ENCODE measurements at regions not wholly inside any gene's neighbourhood (a gene's known extent, or its start where the extent isn't known, plus 50 kb on each side); places are given as distances from the start of the nearest gene placed in this dataset.

GRCh38 chr2:5562865-5563264 lies 129.3 kb upstream of the SOX11 start:
- no peak for DNase-seq (ENCODE audit: low read depth)
- no peak for TF ChIP-seq CTCF (IDR thresholded peaks at IDR 0.05; ENCODE audit: insufficient read depth, low read length, poor library complexity, severe bottlenecking)
- Histone ChIP-seq H3K36me3 (ENCODE audit: control insufficient read depth, insufficient read depth, low read length) (no peaks in the 10 kb centered on the region), H3K4me3 (ENCODE audit: low read depth, low read length) (no peak overlapping the region), H3K27me3 (ENCODE audit: control insufficient read depth, insufficient read depth, low read length) (no peaks in the 10 kb centered on the region)

GRCh38 chr2:5563411-5563810 lies 128.8 kb upstream of the SOX11 start:
- Histone ChIP-seq H3K36me3 (ENCODE audit: control insufficient read depth, insufficient read depth, low read length) (no peaks in the 10 kb centered on the region), H3K4me3 (ENCODE audit: low read depth, low read length) (no peak overlapping the region), H3K27me3 (ENCODE audit: control insufficient read depth, insufficient read depth, low read length) (no peaks in the 10 kb centered on the region)
- no peak for TF ChIP-seq CTCF (IDR thresholded peaks at IDR 0.05; ENCODE audit: insufficient read depth, low read length, poor library complexity, severe bottlenecking)
- no peak for DNase-seq (ENCODE audit: low read depth)

DNA sequence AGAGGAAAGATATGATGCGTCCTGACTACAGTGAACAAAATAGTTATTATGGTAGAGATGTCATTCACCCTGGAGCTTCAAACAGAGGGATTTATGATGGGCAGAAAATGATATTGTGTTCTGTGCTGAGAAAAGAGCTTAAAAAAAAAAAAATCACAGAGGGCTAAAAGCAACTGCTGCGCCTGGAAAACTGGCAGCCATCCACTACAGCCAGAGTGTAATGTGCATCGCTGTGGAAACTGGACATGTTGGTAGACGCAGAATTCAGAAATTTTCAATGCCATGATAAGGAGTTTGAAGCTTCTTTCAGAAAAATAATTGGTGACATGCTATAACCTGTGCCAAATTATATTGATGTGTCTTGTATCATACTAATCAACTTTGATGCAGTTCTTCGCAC lies 122.9 kb upstream of the SOX11 start:
- Histone ChIP-seq H3K27me3 (ENCODE audit: control insufficient read depth, insufficient read depth, low read length) (no peaks in the 10 kb centered on the region), H3K4me3 (ENCODE audit: low read depth, low read length) (no peak overlapping the region), H3K36me3 (ENCODE audit: control insufficient read depth, insufficient read depth, low read length) (no peaks in the 10 kb centered on the region)
- no peak for TF ChIP-seq CTCF (IDR thresholded peaks at IDR 0.05; ENCODE audit: insufficient read depth, low read length, poor library complexity, severe bottlenecking)
- no peak for DNase-seq (ENCODE audit: low read depth)

DNA sequence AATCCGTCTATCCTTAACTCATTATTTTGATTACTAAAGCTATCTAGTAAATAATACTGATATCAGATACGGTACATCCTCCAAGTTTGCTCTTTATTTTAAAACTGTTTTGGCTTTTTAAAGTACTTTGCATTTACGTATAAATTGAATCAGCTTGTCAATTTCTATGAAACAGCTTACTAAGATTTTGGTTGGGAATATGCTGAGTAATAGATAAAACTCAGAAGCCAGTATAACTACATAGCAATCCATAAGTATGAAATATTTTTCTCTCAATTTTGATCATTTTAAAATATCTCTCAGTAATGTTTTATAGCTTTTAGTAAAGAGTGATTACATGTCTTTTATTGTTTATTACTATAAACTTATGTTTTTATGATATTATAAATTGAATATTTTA lies 116.2 kb upstream of the SOX11 start:
- no peaks in the 10 kb centered on the region for H3K36me3 ChIP-seq (ENCODE audit: control insufficient read depth, insufficient read depth, low read length)
- DNase-seq (ENCODE audit: low read depth) = no peak
- H3K4me3 ChIP-seq (ENCODE audit: low read depth, low read length) = no peak overlapping the region
- TF ChIP-seq CTCF (IDR thresholded peaks at IDR 0.05; ENCODE audit: insufficient read depth, low read length, poor library complexity, severe bottlenecking) = no peak
- no peaks in the 10 kb centered on the region for H3K27me3 ChIP-seq (ENCODE audit: control insufficient read depth, insufficient read depth, low read length)

DNA sequence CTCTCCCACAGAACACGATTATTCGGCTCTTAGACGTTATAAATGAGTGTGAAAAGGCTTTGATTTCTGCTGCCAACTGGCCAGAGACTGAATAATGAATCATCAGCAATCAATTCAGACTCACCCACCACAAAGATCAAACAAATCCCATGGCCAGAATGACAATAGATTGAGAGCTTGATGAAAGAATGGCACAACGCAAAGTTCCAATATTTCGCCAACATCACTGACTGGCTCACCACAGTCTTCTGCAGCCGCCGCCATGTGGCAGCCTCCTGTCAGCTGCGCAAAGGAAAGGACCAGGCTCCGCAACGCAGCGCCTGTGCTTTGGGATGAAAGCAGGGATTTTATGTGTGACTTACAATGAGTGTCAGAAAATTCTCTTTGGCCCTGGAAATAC lies 104.4 kb upstream of the SOX11 start:
- no peaks in the 10 kb centered on the region for H3K27me3 ChIP-seq (ENCODE audit: control insufficient read depth, insufficient read depth, low read length)
- TF ChIP-seq CTCF (IDR thresholded peaks at IDR 0.05; ENCODE audit: insufficient read depth, low read length, poor library complexity, severe bottlenecking) = no peak
- no peak for DNase-seq (ENCODE audit: low read depth)

GRCh38 chr2:5588601-5589000 lies 103.6 kb upstream of the SOX11 start:
- TF ChIP-seq CTCF (IDR thresholded peaks at IDR 0.05; ENCODE audit: insufficient read depth, low read length, poor library complexity, severe bottlenecking) = no peak
- H3K36me3 ChIP-seq (ENCODE audit: control insufficient read depth, insufficient read depth, low read length) = no peaks in the 10 kb centered on the region
- H3K4me3 ChIP-seq (ENCODE audit: low read depth, low read length) = no peak overlapping the region
- no peak for DNase-seq (ENCODE audit: low read depth)
- H3K27me3 ChIP-seq (ENCODE audit: control insufficient read depth, insufficient read depth, low read length) = no peaks in the 10 kb centered on the region

More for the DNA sequence above, 104.4 kb upstream of the SOX11 start:
- no peak overlapping the region for H3K4me3 ChIP-seq (ENCODE audit: low read depth, low read length)
- H3K36me3 ChIP-seq (ENCODE audit: control insufficient read depth, insufficient read depth, low read length) = no peaks in the 10 kb centered on the region
